Sigmoid colon (tissue), 4 donors: ENCODE measurements at regions not wholly inside any gene's neighbourhood (a gene's known extent, or its start where the extent isn't known, plus 50 kb on each side); places are given as distances from the start of the nearest gene placed in this dataset.
"Not testable (repeated sequence)": the region's sequence is repeated elsewhere in the genome, so short reads cannot be mapped to it uniquely, and the experiment has no call there.

Experiments
- CTCF ChIP-seq, 4 experiments: fragments of 450-650 bp in 3 of 4; fragments of 200-600 bp in 1 of 4; IDR thresholded peaks; one replicate each; pipeline ENCODE4 v1.5.1; 2016 to 2019; ENCODE audit warnings: antibody characterized with exemption in 4 of 4, mild to moderate bottlenecking in 3 of 4, moderate library complexity in 2 of 4
- EP300 ChIP-seq, 4 donors: sonication (generic); formaldehyde crosslinking; IDR thresholded peaks; one replicate each; pipeline ENCODE4 v1.6.1; 2017; ENCODE audit warnings: antibody characterized with exemption in 4 of 4
- POLR2A ChIP-seq, 2 donors: fragments of 450-650 bp; IDR thresholded peaks; one replicate each; pipeline ENCODE4 v1.6.1; 2016; ENCODE audit warnings: antibody characterized with exemption in 2 of 2, mild to moderate bottlenecking in 2 of 2, moderate library complexity in 2 of 2
- POLR2AphosphoS5 ChIP-seq, 4 donors: sonication (generic); formaldehyde crosslinking; IDR thresholded peaks; one replicate each; pipeline ENCODE4 v1.6.1; 2017; ENCODE audit warnings: antibody characterized with exemption in 4 of 4

- TF ChIP-seq EP300, POLR2A, CTCF, POLR2AphosphoS5 (IDR thresholded peaks at IDR 0.05): not testable (repeated sequence)
Measured at GRCh38 chr17:13415200-13415599, 186.5 kb downstream of the HS3ST3A1 start.
